IMR-90 (cell line): ENCODE measurements at regions not wholly inside any gene's neighbourhood (a gene's known extent, or its start where the extent isn't known, plus 50 kb on each side); places are given as distances from the start of the nearest gene placed in this dataset.

Experiments used
- ATAC-seq: fragments of 200-7000 bp; cut with Tn5 transposase; 2 replicates; pipeline ENCODE4 v1.9.1; 2020; ENCODE audit warnings: low read depth, mild to moderate bottlenecking, moderate library complexity
- BruUV-seq: library from RNA; stranded (reverse); fragments of 400-500 nt; replicated peaks from 2 replicates; lab custom pipeline; 2021; lab: Mats Ljungman, UMichigan
- CTCF ChIA-PET: fragments of 300-600 bp; formaldehyde crosslinking; extraction: SDS; loops from one replicate; lab custom pipeline; 2021; ENCODE audit warnings: antibody characterized with exemption; lab: Yijun Ruan, JAX
- POLR2A ChIA-PET: fragments of 300-600 bp; sonication (Branson Sonifier 250); formaldehyde crosslinking; loops from one replicate; lab custom pipeline; 2022; ENCODE audit warnings: antibody characterized with exemption; ENCODE audit not compliant: unreplicated experiment; lab: Charles Lee
- DNase-seq: peaks from one replicate; pipeline ENCODE4 v3.0.0; 2013
- H2AFZ ChIP-seq: replicated peaks from 2 replicates; pipeline ENCODE3; 2013; ENCODE audit warnings: low read length, mild to moderate bottlenecking; ENCODE audit not compliant: poor library complexity
- H2AK5ac ChIP-seq: 2 replicates; pipeline ENCODE4 v1.6.1; 2013; ENCODE audit warnings: low read depth, low read length, inconsistent platforms
- H2AK9ac ChIP-seq: replicated peaks from 2 replicates; pipeline ENCODE3; 2013; ENCODE audit warnings: mild to moderate bottlenecking, low read depth, low read length, moderate library complexity; ENCODE audit not compliant: poor library complexity
- H2BK120ac ChIP-seq: 2 replicates; pipeline ENCODE4 v1.6.1; 2013; ENCODE audit warnings: low read depth, low read length, inconsistent platforms
- H2BK15ac ChIP-seq: 3 replicates; pipeline ENCODE4 v1.6.1; 2013; ENCODE audit warnings: low read depth, low read length, inconsistent platforms
- H2BK20ac ChIP-seq: 2 replicates; pipeline ENCODE4 v1.6.1; 2013; ENCODE audit warnings: low read depth, mild to moderate bottlenecking, inconsistent platforms, low read length, moderate library complexity
- H2BK5ac ChIP-seq: 2 replicates; pipeline ENCODE4 v1.6.1; 2013; ENCODE audit warnings: mild to moderate bottlenecking, low read depth, low read length, inconsistent platforms; ENCODE audit not compliant: poor library complexity, severe bottlenecking
- H3K14ac ChIP-seq: replicated peaks from 2 replicates; pipeline ENCODE4 v1.6.1; 2013; ENCODE audit warnings: low read depth, low read length, inconsistent platforms
- H3K18ac ChIP-seq: 2 replicates; pipeline ENCODE4 v1.6.1; 2013; ENCODE audit warnings: low read depth, low read length, control low read depth
- H3K23ac ChIP-seq: 2 replicates; pipeline ENCODE4 v1.6.1; 2013; ENCODE audit warnings: low read depth, low read length, inconsistent platforms
- H3K27ac ChIP-seq: 2 replicates; pipeline ENCODE4 v1.5.1; 2013; ENCODE audit warnings: mild to moderate bottlenecking, control low read depth, low read length; ENCODE audit not compliant: insufficient read depth
- H3K27me3 ChIP-seq: 2 replicates; pipeline ENCODE4 v1.6.1; 2013; ENCODE audit warnings: low read length; ENCODE audit not compliant: control insufficient read depth, insufficient read depth
- H3K36me3 ChIP-seq: 2 replicates; pipeline ENCODE4 v1.6.1; 2013; ENCODE audit warnings: low read length, mixed read lengths; ENCODE audit not compliant: control insufficient read depth, insufficient read depth
- H3K4ac ChIP-seq: 2 replicates; pipeline ENCODE4 v1.6.1; 2013; ENCODE audit warnings: low read depth, low read length, inconsistent platforms
- H3K4me1 ChIP-seq: 2 replicates; pipeline ENCODE4 v1.6.1; 2013; ENCODE audit warnings: low read length, mixed read lengths; ENCODE audit not compliant: control insufficient read depth, insufficient read depth
- H3K4me2 ChIP-seq: 2 replicates; pipeline ENCODE4 v1.6.1; 2013; ENCODE audit warnings: low read depth, mild to moderate bottlenecking, control low read depth, low read length, moderate library complexity
- H3K4me3 ChIP-seq: 2 replicates; pipeline ENCODE4 v1.5.1; 2013; ENCODE audit warnings: low read depth, mild to moderate bottlenecking, control low read depth, low read length, moderate library complexity; ENCODE audit not compliant: insufficient read depth
- H3K56ac ChIP-seq: 2 replicates; pipeline ENCODE4 v1.6.1; 2013; ENCODE audit warnings: low read length, inconsistent platforms; ENCODE audit not compliant: insufficient read depth; ENCODE audit errors: extremely low read depth
- H3K79me1 ChIP-seq, 2 experiments: 2 replicates each; pipeline ENCODE4 v1.6.1; 2013; ENCODE audit warnings: low read length in 2 of 2, inconsistent platforms in 1 of 2, low read depth in 1 of 2
- H3K9ac ChIP-seq: 2 replicates; pipeline ENCODE4 v1.6.1; 2013; ENCODE audit warnings: low read depth, low read length, control low read depth
- H3K9me1 ChIP-seq: 2 replicates; pipeline ENCODE4 v1.6.1; 2013; ENCODE audit warnings: low read length, inconsistent platforms; ENCODE audit not compliant: insufficient read depth
- H3K9me3 ChIP-seq: 2 replicates; pipeline ENCODE4 v1.6.1; 2013; ENCODE audit warnings: low read length; ENCODE audit not compliant: control insufficient read depth, insufficient read depth
- H4K20me1 ChIP-seq: 2 replicates; pipeline ENCODE4 v1.6.1; 2013; ENCODE audit warnings: low read length, inconsistent platforms; ENCODE audit not compliant: insufficient read depth
- H4K5ac ChIP-seq: 2 replicates; pipeline ENCODE4 v1.6.1; 2013; ENCODE audit warnings: mild to moderate bottlenecking, low read depth, low read length, control low read depth
- H4K8ac ChIP-seq, 2 experiments: 2 replicates each; pipeline ENCODE4 v1.6.1; 2013; ENCODE audit warnings: low read depth in 2 of 2, low read length in 2 of 2, control low read depth in 1 of 2, inconsistent platforms in 1 of 2
- H4K91ac ChIP-seq: 2 replicates; pipeline ENCODE4 v1.6.1; 2013; ENCODE audit warnings: low read depth, low read length, inconsistent platforms; ENCODE audit not compliant: insufficient read depth
- BHLHE40 ChIP-seq: fragments of 150-350 bp; IDR thresholded peaks from 2 replicates; pipeline ENCODE4 v1.6.1; 2016; ENCODE audit warnings: mild to moderate bottlenecking, low read depth, low read length
- CEBPB ChIP-seq: IDR thresholded peaks from 2 replicates; pipeline ENCODE4 v1.6.1; 2012; ENCODE audit warnings: low read depth, low read length, improper control_type of control experiment
- CHD1 ChIP-seq: IDR thresholded peaks from 2 replicates; pipeline ENCODE4 v1.6.1; 2012; ENCODE audit warnings: low read depth, low read length, improper control_type of control experiment
- FOS ChIP-seq: fragments of 150-350 bp; IDR thresholded peaks from 2 replicates; pipeline ENCODE4 v1.6.1; 2016; ENCODE audit warnings: low read depth, low read length
- MAFK ChIP-seq: IDR thresholded peaks from 2 replicates; pipeline ENCODE4 v1.6.1; 2012; ENCODE audit warnings: low read depth, low read length, improper control_type of control experiment
- MAZ ChIP-seq: IDR thresholded peaks from 2 replicates; pipeline ENCODE4 v1.6.1; 2012; ENCODE audit warnings: low read depth, mild to moderate bottlenecking, low read length, improper control_type of control experiment, moderate library complexity, borderline replicate concordance
- MXI1 ChIP-seq: IDR thresholded peaks from 2 replicates; pipeline ENCODE4 v1.6.1; 2012; ENCODE audit warnings: low read depth, mild to moderate bottlenecking, low read length, moderate library complexity, borderline replicate concordance
- NFE2L2 ChIP-seq: fragments of 150-350 bp; IDR thresholded peaks from 2 replicates; pipeline ENCODE4 v1.6.1; 2016; ENCODE audit warnings: low read depth, mild to moderate bottlenecking, low read length
- POLR2A ChIP-seq: IDR thresholded peaks from 2 replicates; pipeline ENCODE4 v1.6.1; 2012; ENCODE audit warnings: mild to moderate bottlenecking, low read depth, low read length
- RAD21 ChIP-seq: IDR thresholded peaks from 2 replicates; pipeline ENCODE4 v1.6.1; 2012; ENCODE audit warnings: low read length, improper control_type of control experiment
- RCOR1 ChIP-seq: IDR thresholded peaks from 2 replicates; pipeline ENCODE4 v1.6.1; 2012; ENCODE audit warnings: mild to moderate bottlenecking, low read length, improper control_type of control experiment; ENCODE audit not compliant: insufficient replicate concordance
- RFX5 ChIP-seq: IDR thresholded peaks from 2 replicates; pipeline ENCODE4 v1.8.0; 2012; ENCODE audit warnings: low read depth, mild to moderate bottlenecking, low read length, moderate library complexity
- SMC3 ChIP-seq: fragments of 150-350 bp; IDR thresholded peaks from 2 replicates; pipeline ENCODE4 v1.6.1; 2016; ENCODE audit warnings: low read depth, mild to moderate bottlenecking, antibody characterized with exemption, low read length, moderate library complexity
- WGBS, 2 experiments: methylation state at CpG; one replicate each; pipeline versions ENCODE4 v1.1.5 to v1.1.7; 2013; ENCODE audit warnings: missing lambda C conversion rate in 2 of 2; ENCODE audit not compliant: insufficient read length in 1 of 2; ENCODE audit errors: extremely low coverage in 2 of 2; 5-methylcytosine and 5-hydroxymethylcytosine counted together
- dilution Hi-C: fragments of 300-500 bp; cut with HindIII; formaldehyde crosslinking; loops from one replicate; pipeline ENCODE4 v1.14.3; 2018; ENCODE audit warnings: low sequenced_read_pairs; ENCODE audit not compliant: unreplicated experiment
- in situ Hi-C: fragments of 300-500 bp; cut with MboI; formaldehyde crosslinking; loops from 3 replicates; pipeline ENCODE4 v1.14.3; 2019; ENCODE audit warnings: low sequenced_read_pairs, inconsistent platforms, mixed read lengths
- intact Hi-C: fragments of 100-400 bp; cut with micrococcal nuclease; formaldehyde crosslinking; loops from 2 replicates; pipeline ENCODE4 v1.10.0; 2022
- TF ChIP-seq, protein P1 (sequence below): conservative IDR thresholded peaks from 2 replicates; pipeline ENCODE4 v1.5.1; 2012; ENCODE audit warnings: mild to moderate bottlenecking, low read depth, low read length, improper control_type of control experiment
- TF ChIP-seq, protein P2 (sequence below): fragments of 150-350 bp; IDR thresholded peaks from 2 replicates; pipeline ENCODE4 v1.6.1; 2016; ENCODE audit warnings: low read depth, mild to moderate bottlenecking, low read length, moderate library complexity, borderline replicate concordance
- TF ChIP-seq, protein P3 (sequence below): fragments of 150-350 bp; IDR thresholded peaks from 2 replicates; pipeline ENCODE4 v1.6.1; 2017; ENCODE audit warnings: mild to moderate bottlenecking, antibody characterized with exemption, low read length, low read depth

DNA sequence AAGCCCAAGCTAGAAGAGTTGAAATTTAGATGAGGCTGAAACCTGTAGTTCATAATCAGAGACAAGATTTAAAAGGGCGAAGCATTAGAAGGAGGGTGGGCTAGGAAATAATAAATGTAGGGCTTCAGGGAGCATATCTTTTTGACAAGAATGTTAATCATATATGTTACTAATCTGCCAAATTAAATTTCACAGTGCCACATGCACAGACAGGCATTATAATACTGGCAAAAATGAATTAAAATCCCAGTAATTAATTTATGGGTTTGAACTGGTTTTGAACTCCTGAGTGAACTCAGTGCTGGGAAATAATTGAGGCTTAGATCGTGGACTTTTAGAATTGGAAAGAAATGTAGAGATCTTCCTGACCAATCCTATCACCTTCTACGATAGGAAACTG, 383.5 kb upstream of the IL12A start:
- H3K9ac ChIP-seq, result no peak overlapping the region
- H3K18ac ChIP-seq, result no peak overlapping the region
- H3K4me2 ChIP-seq, result no peak overlapping the region
- H3K79me1 ChIP-seq, result no peaks in the 10 kb centered on the region
- no peaks in the 10 kb centered on the region for H3K27me3 ChIP-seq
- ChIA-PET CTCF (no interaction called here), POLR2A (interaction anchor here (0.8 kb wide), 1 partner anchor 43 kb away, joined by 4 read pairs; no protein-coding TSS in a partner anchor)
- H2BK20ac ChIP-seq, result no peak overlapping the region
- intact Hi-C loops (no loop called here), in situ Hi-C loops (loop anchor here (10.0 kb wide), 1 partner anchor 400 kb away; no protein-coding TSS in a partner anchor), dilution Hi-C loops (no loop called here)
- H2AK5ac ChIP-seq, result no peak overlapping the region
- H3K9me3 ChIP-seq, result peaks cover 12% of the 10 kb centered on the region
- H3K4me3 ChIP-seq, result no peak overlapping the region
- H3K9me1 ChIP-seq, result peaks cover 6% of the 10 kb centered on the region
- H3K27ac ChIP-seq, result no peak overlapping the region
- H2AK9ac ChIP-seq, result no peak overlapping the region
- H4K91ac ChIP-seq, result no peak overlapping the region
- H3K14ac ChIP-seq, result no peak overlapping the region
- DNase-seq (no peak), ATAC-seq (no peak)
- H3K36me3 ChIP-seq, result no peaks in the 10 kb centered on the region
- peaks cover 7% of the 10 kb centered on the region; the same call in 1 of the 2 replicates for H3K4me1 ChIP-seq
- no peak overlapping the region for H4K8ac ChIP-seq
- WGBS, 2 experiments, result no CpG with 5 or more reads among the region's 3 CpGs
- no peak overlapping the region for H4K5ac ChIP-seq
- TF ChIP-seq POLR2A (no peak), FOS (no peak), RAD21 (no peak), SMC3 (no peak), MAZ (no peak), MAFK (no peak), BHLHE40 (no peak), CEBPB (no peak), RCOR1 (no peak), NFE2L2 (no peak), MXI1 (no peak), RFX5 (no peak), CHD1 (no peak)
- TF ChIP-seq, protein P1, sequence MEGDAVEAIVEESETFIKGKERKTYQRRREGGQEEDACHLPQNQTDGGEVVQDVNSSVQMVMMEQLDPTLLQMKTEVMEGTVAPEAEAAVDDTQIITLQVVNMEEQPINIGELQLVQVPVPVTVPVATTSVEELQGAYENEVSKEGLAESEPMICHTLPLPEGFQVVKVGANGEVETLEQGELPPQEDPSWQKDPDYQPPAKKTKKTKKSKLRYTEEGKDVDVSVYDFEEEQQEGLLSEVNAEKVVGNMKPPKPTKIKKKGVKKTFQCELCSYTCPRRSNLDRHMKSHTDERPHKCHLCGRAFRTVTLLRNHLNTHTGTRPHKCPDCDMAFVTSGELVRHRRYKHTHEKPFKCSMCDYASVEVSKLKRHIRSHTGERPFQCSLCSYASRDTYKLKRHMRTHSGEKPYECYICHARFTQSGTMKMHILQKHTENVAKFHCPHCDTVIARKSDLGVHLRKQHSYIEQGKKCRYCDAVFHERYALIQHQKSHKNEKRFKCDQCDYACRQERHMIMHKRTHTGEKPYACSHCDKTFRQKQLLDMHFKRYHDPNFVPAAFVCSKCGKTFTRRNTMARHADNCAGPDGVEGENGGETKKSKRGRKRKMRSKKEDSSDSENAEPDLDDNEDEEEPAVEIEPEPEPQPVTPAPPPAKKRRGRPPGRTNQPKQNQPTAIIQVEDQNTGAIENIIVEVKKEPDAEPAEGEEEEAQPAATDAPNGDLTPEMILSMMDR, result no peak
- TF ChIP-seq, protein P2, sequence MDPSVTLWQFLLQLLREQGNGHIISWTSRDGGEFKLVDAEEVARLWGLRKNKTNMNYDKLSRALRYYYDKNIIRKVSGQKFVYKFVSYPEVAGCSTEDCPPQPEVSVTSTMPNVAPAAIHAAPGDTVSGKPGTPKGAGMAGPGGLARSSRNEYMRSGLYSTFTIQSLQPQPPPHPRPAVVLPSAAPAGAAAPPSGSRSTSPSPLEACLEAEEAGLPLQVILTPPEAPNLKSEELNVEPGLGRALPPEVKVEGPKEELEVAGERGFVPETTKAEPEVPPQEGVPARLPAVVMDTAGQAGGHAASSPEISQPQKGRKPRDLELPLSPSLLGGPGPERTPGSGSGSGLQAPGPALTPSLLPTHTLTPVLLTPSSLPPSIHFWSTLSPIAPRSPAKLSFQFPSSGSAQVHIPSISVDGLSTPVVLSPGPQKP, result no peak
- TF ChIP-seq, protein P3, sequence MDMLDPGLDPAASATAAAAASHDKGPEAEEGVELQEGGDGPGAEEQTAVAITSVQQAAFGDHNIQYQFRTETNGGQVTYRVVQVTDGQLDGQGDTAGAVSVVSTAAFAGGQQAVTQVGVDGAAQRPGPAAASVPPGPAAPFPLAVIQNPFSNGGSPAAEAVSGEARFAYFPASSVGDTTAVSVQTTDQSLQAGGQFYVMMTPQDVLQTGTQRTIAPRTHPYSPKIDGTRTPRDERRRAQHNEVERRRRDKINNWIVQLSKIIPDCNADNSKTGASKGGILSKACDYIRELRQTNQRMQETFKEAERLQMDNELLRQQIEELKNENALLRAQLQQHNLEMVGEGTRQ, result no peak
- H2BK5ac ChIP-seq, result no peak overlapping the region
- no peak overlapping the region for H2BK15ac ChIP-seq
- no peak overlapping the region for H3K56ac ChIP-seq
- H4K20me1 ChIP-seq, result no peaks in the 10 kb centered on the region
- BruUV-seq, result no TSS peak
- H3K23ac ChIP-seq, result no peak overlapping the region
- no peak overlapping the region for H2AFZ ChIP-seq
- H2BK120ac ChIP-seq, result no peak overlapping the region
- H3K4ac ChIP-seq, result no peak overlapping the region
